ENCODE measurements at regions not wholly inside any gene's neighbourhood (a gene's known extent, or its start where the extent isn't known, plus 50 kb on each side); places are given as distances from the start of the nearest gene placed in this dataset.
"Not testable (repeated sequence)": the region's sequence is repeated elsewhere in the genome, so short reads cannot be mapped to it uniquely, and the experiment has no call there.

GRCh38 chr16:29318561-29318968 lies 87.9 kb downstream of the NPIPB11 start:
- TF ChIP-seq POLR2A (IDR thresholded peaks at IDR 0.05), result not testable (repeated sequence)
- TF ChIP-seq, protein P1, sequence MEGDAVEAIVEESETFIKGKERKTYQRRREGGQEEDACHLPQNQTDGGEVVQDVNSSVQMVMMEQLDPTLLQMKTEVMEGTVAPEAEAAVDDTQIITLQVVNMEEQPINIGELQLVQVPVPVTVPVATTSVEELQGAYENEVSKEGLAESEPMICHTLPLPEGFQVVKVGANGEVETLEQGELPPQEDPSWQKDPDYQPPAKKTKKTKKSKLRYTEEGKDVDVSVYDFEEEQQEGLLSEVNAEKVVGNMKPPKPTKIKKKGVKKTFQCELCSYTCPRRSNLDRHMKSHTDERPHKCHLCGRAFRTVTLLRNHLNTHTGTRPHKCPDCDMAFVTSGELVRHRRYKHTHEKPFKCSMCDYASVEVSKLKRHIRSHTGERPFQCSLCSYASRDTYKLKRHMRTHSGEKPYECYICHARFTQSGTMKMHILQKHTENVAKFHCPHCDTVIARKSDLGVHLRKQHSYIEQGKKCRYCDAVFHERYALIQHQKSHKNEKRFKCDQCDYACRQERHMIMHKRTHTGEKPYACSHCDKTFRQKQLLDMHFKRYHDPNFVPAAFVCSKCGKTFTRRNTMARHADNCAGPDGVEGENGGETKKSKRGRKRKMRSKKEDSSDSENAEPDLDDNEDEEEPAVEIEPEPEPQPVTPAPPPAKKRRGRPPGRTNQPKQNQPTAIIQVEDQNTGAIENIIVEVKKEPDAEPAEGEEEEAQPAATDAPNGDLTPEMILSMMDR (IDR thresholded peaks at IDR 0.05), result not testable (repeated sequence)

Measured in suprapubic skin (tissue), 3 donors.